WTC11 (cell line): ENCODE measurements at regions not wholly inside any gene's neighbourhood (a gene's known extent, or its start where the extent isn't known, plus 50 kb on each side); places are given as distances from the start of the nearest gene placed in this dataset.

Experiments used
- CTCF ChIP-seq: fragments of 200-600 bp; IDR thresholded peaks from 2 replicates; pipeline ENCODE4 v1.8.0; 2022; ENCODE audit warnings: antibody characterized with exemption
- FOXJ3 ChIP-seq: sonication (generic); formaldehyde crosslinking; IDR thresholded peaks from 2 replicates; pipeline ENCODE4 v1.9.0; 2021; ENCODE audit warnings: missing genetic modification reagents, mild to moderate bottlenecking, borderline replicate concordance

DNA sequence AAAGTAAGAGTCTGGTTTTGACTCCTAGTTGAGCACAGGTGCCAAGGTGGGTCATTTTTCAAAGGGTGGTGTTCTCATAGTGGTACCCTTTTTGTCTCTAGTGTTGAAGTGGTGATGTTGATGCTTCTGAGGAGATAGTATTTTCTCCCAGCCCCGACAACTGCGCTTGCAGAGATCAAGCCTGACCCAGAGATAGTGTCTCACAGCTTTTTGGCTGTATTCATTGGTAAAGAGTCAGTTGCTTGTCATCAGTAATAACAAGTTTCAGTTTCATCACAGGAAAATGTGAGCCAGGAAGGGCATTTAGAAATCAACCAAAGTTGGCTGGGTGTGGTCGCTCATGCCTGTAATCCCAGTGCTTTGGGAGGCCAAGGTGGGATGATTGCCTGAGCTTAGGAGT, 139.3 kb downstream of the NFKBIZ start:
- TF ChIP-seq CTCF (no peak), FOXJ3 (CRISPR knock-in tag) (no peak)
